Effector memory CD8-positive, alpha-beta T cell (primary cell): ENCODE measurements at regions not wholly inside any gene's neighbourhood (a gene's known extent, or its start where the extent isn't known, plus 50 kb on each side); places are given as distances from the start of the nearest gene placed in this dataset.
A peak's percentile ranks its signal among the peaks of the same experiment; 100 is the strongest.

Experiments
- ATAC-seq: fragments of 150-1000 bp; cut with Tn5 transposase; replicated peaks from 2 replicates; pipeline ENCODE4 v1.10.0; 2021; ENCODE audit warnings: mild to moderate bottlenecking, moderate library complexity
- DNase-seq, 3 experiments: peaks; one replicate each; pipeline ENCODE4 v3.0.0; 2021
- H3K27ac Mint-ChIP-seq, 2 donors: one replicate each; pipeline ENCODE4 v1.8.0; 2022; ENCODE audit warnings: mild to moderate bottlenecking in 2 of 2, mixed read lengths in 2 of 2, moderate library complexity in 2 of 2
- H3K27me3 Mint-ChIP-seq, 2 donors: one replicate each; pipeline ENCODE4 v1.8.0; 2022; ENCODE audit warnings: mixed read lengths in 2 of 2
- H3K36me3 Mint-ChIP-seq: one replicate; pipeline ENCODE4 v1.8.0; 2022; ENCODE audit warnings: mild to moderate bottlenecking, moderate library complexity, mixed read lengths; ENCODE audit not compliant: insufficient read depth
- H3K4me1 Mint-ChIP-seq, 2 donors: one replicate each; pipeline ENCODE4 v1.8.0; 2022; ENCODE audit warnings: low read depth in 2 of 2, mixed read lengths in 2 of 2
- H3K4me3 Mint-ChIP-seq, 2 donors: one replicate each; pipeline ENCODE4 v1.8.0; 2022; ENCODE audit warnings: mild to moderate bottlenecking in 2 of 2, mixed read lengths in 2 of 2, moderate library complexity in 2 of 2
- H3K9me3 Mint-ChIP-seq, 2 donors: one replicate each; pipeline ENCODE4 v1.8.0; 2022; ENCODE audit warnings: mixed read lengths in 2 of 2

GRCh38 chr5:40395251-40395650 lies 284.5 kb upstream of the PTGER4 start:
- H3K4me3 Mint-ChIP-seq = no peak overlapping the region
- no peak for ATAC-seq
- H3K36me3 Mint-ChIP-seq = no peaks in the 10 kb centered on the region
- H3K27ac Mint-ChIP-seq = no peak overlapping the region
- DNase-seq = no peak
- peaks cover 14 to 24% of the 10 kb centered on the region in 2 donors for H3K4me1 Mint-ChIP-seq
- no peaks in the 10 kb centered on the region for H3K27me3 Mint-ChIP-seq
- no peaks in the 10 kb centered on the region for H3K9me3 Mint-ChIP-seq

- ATAC-seq (no peak), DNase-seq (no peak)
- Mint-ChIP-seq H3K27ac (no peak overlapping the region), H3K4me3 (no peak overlapping the region), H3K27me3 (no peaks in the 10 kb centered on the region), H3K9me3 (no peaks in the 10 kb centered on the region), H3K4me1 (peaks cover 20 to 30% of the 10 kb centered on the region in 2 donors), H3K36me3 (no peaks in the 10 kb centered on the region)
These were observed 285.0 kb upstream of the PTGER4 start for GRCh38 chr5:40394698-40395097.

GRCh38 chr5:40391642-40392041 lies 288.1 kb upstream of the PTGER4 start:
- no peak for DNase-seq
- H3K27ac Mint-ChIP-seq = peak overlapping the region; percentile 7 to 85
- ATAC-seq = peak; percentile 31

GRCh38 chr5:40390281-40391149 lies 289.2 kb upstream of the PTGER4 start:
- Mint-ChIP-seq H3K36me3 (peaks cover 3% of the 10 kb centered on the region), H3K27ac (peak overlapping the region; percentile 18 to 85), H3K4me1 (peaks cover 39 to 57% of the 10 kb centered on the region in 2 donors), H3K4me3 (peak overlapping the region; percentile 59 to 61), H3K27me3 (no peaks in the 10 kb centered on the region), H3K9me3 (no peaks in the 10 kb centered on the region)
- no peak for DNase-seq
- ATAC-seq = peak; percentile 60

More at GRCh38 chr5:40391642-40392041, 288.1 kb upstream of the PTGER4 start:
- no peaks in the 10 kb centered on the region for H3K27me3 Mint-ChIP-seq
- H3K9me3 Mint-ChIP-seq = no peaks in the 10 kb centered on the region
- peaks cover 3% of the 10 kb centered on the region for H3K36me3 Mint-ChIP-seq
- H3K4me3 Mint-ChIP-seq = no peak overlapping the region
- peaks cover 30 to 48% of the 10 kb centered on the region in 2 donors for H3K4me1 Mint-ChIP-seq

- Mint-ChIP-seq H3K4me1 (peaks cover 46 to 66% of the 10 kb centered on the region in 2 donors), H3K27me3 (no peaks in the 10 kb centered on the region), H3K9me3 (no peaks in the 10 kb centered on the region), H3K36me3 (peaks cover 3% of the 10 kb centered on the region), H3K4me3 (peak overlapping the region; percentile 59 to 61), H3K27ac (peak overlapping the region; percentile 18 to 85)
- DNase-seq (no peak), ATAC-seq (no peak)
These were observed 290.1 kb upstream of the PTGER4 start for GRCh38 chr5:40389591-40389990.

- H3K27me3 Mint-ChIP-seq = no peaks in the 10 kb centered on the region
- peaks cover 56 to 73% of the 10 kb centered on the region in 2 donors for H3K4me1 Mint-ChIP-seq
- peak overlapping the region; percentile 44 to 57 for H3K4me3 Mint-ChIP-seq
- ATAC-seq = peak; percentile 79
- H3K9me3 Mint-ChIP-seq = no peaks in the 10 kb centered on the region
- H3K36me3 Mint-ChIP-seq = peaks cover 3% of the 10 kb centered on the region
- H3K27ac Mint-ChIP-seq = peak overlapping the region; percentile 53 to 73
- peak; percentile 35 to 43 (median 38) for DNase-seq
These were observed 293.4 kb upstream of the PTGER4 start for GRCh38 chr5:40386289-40386688.

- H3K4me3 Mint-ChIP-seq = peak overlapping the region; percentile 44 to 57
- peak overlapping the region; percentile 53 to 73 for H3K27ac Mint-ChIP-seq
- no peaks in the 10 kb centered on the region for H3K27me3 Mint-ChIP-seq
- ATAC-seq = no peak
- H3K4me1 Mint-ChIP-seq = peaks cover 49 to 66% of the 10 kb centered on the region in 2 donors
- no peak for DNase-seq
- no peaks in the 10 kb centered on the region for H3K9me3 Mint-ChIP-seq
- peaks cover 3% of the 10 kb centered on the region for H3K36me3 Mint-ChIP-seq
These were observed 294.2 kb upstream of the PTGER4 start for GRCh38 chr5:40385544-40385943.

- Mint-ChIP-seq H3K4me1 (peaks cover 47 to 60% of the 10 kb centered on the region in 2 donors), H3K36me3 (peaks cover 3% of the 10 kb centered on the region), H3K9me3 (no peaks in the 10 kb centered on the region), H3K27me3 (no peaks in the 10 kb centered on the region), H3K27ac (peak overlapping the region; percentile 53 to 83), H3K4me3 (peak overlapping the region; percentile 4 to 44)
- ATAC-seq (no peak), DNase-seq (no peak)
These were observed 294.8 kb upstream of the PTGER4 start for GRCh38 chr5:40384782-40385390.

GRCh38 chr5:40383749-40384651 lies 295.7 kb upstream of the PTGER4 start:
- DNase-seq (no peak), ATAC-seq (peak; percentile 43)
- Mint-ChIP-seq H3K9me3 (no peaks in the 10 kb centered on the region), H3K36me3 (peaks cover 3% of the 10 kb centered on the region), H3K4me3 (peak overlapping the region; percentile 4 to 56), H3K4me1 (peaks cover 42 to 56% of the 10 kb centered on the region in 2 donors), H3K27me3 (no peaks in the 10 kb centered on the region), H3K27ac (peak overlapping the region; percentile 53 to 83)

GRCh38 chr5:40381676-40382363 lies 297.9 kb upstream of the PTGER4 start:
- H3K4me3 Mint-ChIP-seq = no peak overlapping the region
- H3K4me1 Mint-ChIP-seq = peaks cover 44 to 63% of the 10 kb centered on the region in 2 donors

GRCh38 chr5:40381016-40381415 lies 298.7 kb upstream of the PTGER4 start:
- Mint-ChIP-seq H3K4me3 (no peak overlapping the region), H3K9me3 (no peaks in the 10 kb centered on the region), H3K27ac (no peak overlapping the region), H3K27me3 (no peaks in the 10 kb centered on the region), H3K36me3 (peaks cover 5% of the 10 kb centered on the region), H3K4me1 (peaks cover 40 to 57% of the 10 kb centered on the region in 2 donors)
- no peak for DNase-seq
- no peak for ATAC-seq

More at GRCh38 chr5:40381676-40382363, 297.9 kb upstream of the PTGER4 start:
- H3K36me3 Mint-ChIP-seq = peaks cover 5% of the 10 kb centered on the region
- no peaks in the 10 kb centered on the region for H3K27me3 Mint-ChIP-seq
- no peak for DNase-seq
- H3K9me3 Mint-ChIP-seq = no peaks in the 10 kb centered on the region
- H3K27ac Mint-ChIP-seq = no peak overlapping the region
- ATAC-seq = no peak

- peaks cover 19 to 38% of the 10 kb centered on the region in 2 donors for H3K4me1 Mint-ChIP-seq
- H3K36me3 Mint-ChIP-seq = peaks cover 5% of the 10 kb centered on the region
- ATAC-seq (peak; percentile 93), DNase-seq (peak in 1 of 3 experiments; percentile 18)
- peak overlapping the region; percentile 80 to 85 for H3K27ac Mint-ChIP-seq
- H3K4me3 Mint-ChIP-seq = peak overlapping the region; percentile 28 to 30
- H3K9me3 Mint-ChIP-seq = no peaks in the 10 kb centered on the region
- H3K27me3 Mint-ChIP-seq = no peaks in the 10 kb centered on the region
These were observed 301.1 kb upstream of the PTGER4 start for GRCh38 chr5:40378396-40379177.
